PC-9 (cell line): ENCODE measurements at regions not wholly inside any gene's neighbourhood (a gene's known extent, or its start where the extent isn't known, plus 50 kb on each side); places are given as distances from the start of the nearest gene placed in this dataset.

ENCODE experiments used
- CTCF ChIP-seq: fragments of 200-600 bp; sonication (generic); conservative IDR thresholded peaks from 2 replicates; pipeline ENCODE4 v1.6.1; 2017; ENCODE audit warnings: mixed run types, antibody characterized with exemption, mild to moderate bottlenecking, moderate library complexity
- EZH2 ChIP-seq: fragments of 200-600 bp; sonication (generic); IDR thresholded peaks from 2 replicates; pipeline ENCODE4 v1.8.0; 2017; ENCODE audit warnings: antibody characterized with exemption, low read depth

DNA sequence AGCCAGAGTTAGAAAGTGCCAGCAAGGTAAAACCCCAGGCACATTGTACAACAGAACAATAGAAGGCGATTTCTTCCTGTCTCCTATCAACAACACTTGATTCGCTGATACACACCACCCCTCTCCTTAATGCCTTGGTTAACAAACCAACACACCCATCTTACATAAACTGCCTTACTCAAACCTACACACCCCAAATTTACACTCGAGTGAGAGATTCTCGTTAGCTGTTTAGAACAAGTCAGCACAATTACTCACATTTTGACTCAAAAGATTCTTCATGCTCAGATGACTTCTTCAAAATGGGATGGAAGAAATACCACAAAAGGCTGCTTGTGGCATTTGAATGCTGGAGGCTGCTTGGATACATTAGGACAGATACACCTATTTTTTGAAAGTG, 80.0 kb upstream of the FOXQ1 start:
- TF ChIP-seq CTCF (no peak), EZH2 (no peak)
